ENCODE measurements at regions not wholly inside any gene's neighbourhood (a gene's known extent, or its start where the extent isn't known, plus 50 kb on each side); places are given as distances from the start of the nearest gene placed in this dataset.

GRCh38 chr7:145175366-145175765 lies 339.5 kb upstream of the TPK1 start:
- no peak for TF ChIP-seq CTCF (IDR thresholded peaks at IDR 0.05)
- no peak for TF ChIP-seq EZH2 (IDR thresholded peaks at IDR 0.05; ENCODE audit: borderline replicate concordance, insufficient read depth, low read depth, low read length, poor library complexity, severe bottlenecking)
